ENCODE measurements at regions not wholly inside any gene's neighbourhood (a gene's known extent, or its start where the extent isn't known, plus 50 kb on each side); places are given as distances from the start of the nearest gene placed in this dataset.

GRCh38 chr3:127451321-127451720, 139.2 kb downstream of the TPRA1 start:
- no peaks in the 10 kb centered on the region for H3K36me3 ChIP-seq (ENCODE audit: control insufficient read depth in 2 of 2, insufficient read depth in 2 of 2, low read length in 2 of 2)
- no peak overlapping the region for H3K27ac ChIP-seq (ENCODE audit: low read depth in 2 of 2, low read length in 2 of 2)
- H3K4me3 ChIP-seq (ENCODE audit: low read length in 2 of 2), result no peak overlapping the region
- H3K9me3 ChIP-seq (ENCODE audit: control insufficient read depth in 2 of 2, low read length in 2 of 2), result no peaks in the 10 kb centered on the region
- no peak overlapping the region for H3K9ac ChIP-seq (ENCODE audit: low read depth in 1 of 2, low read length in 2 of 2)
- H3K4me1 ChIP-seq (ENCODE audit: control insufficient read depth in 2 of 2, insufficient read depth in 2 of 2, low read length in 2 of 2), result peaks cover 4 to 8% of the 10 kb centered on the region in 2 donors
- H3K27me3 ChIP-seq (ENCODE audit: control insufficient read depth in 2 of 2, insufficient read depth in 2 of 2, low read length in 2 of 2), result peaks cover 23 to 33% of the 10 kb centered on the region in 2 donors

- H3K9ac ChIP-seq (ENCODE audit: low read depth in 1 of 2, low read length in 2 of 2), result no peak overlapping the region
- peaks cover 0 to 2% of the 10 kb centered on the region in 2 donors for H3K4me1 ChIP-seq (ENCODE audit: control insufficient read depth in 2 of 2, insufficient read depth in 2 of 2, low read length in 2 of 2)
- no peaks in the 10 kb centered on the region for H3K36me3 ChIP-seq (ENCODE audit: control insufficient read depth in 2 of 2, insufficient read depth in 2 of 2, low read length in 2 of 2)
- no peaks in the 10 kb centered on the region for H3K9me3 ChIP-seq (ENCODE audit: control insufficient read depth in 2 of 2, low read length in 2 of 2)
- H3K4me3 ChIP-seq (ENCODE audit: low read length in 2 of 2), result no peak overlapping the region
- H3K27me3 ChIP-seq (ENCODE audit: control insufficient read depth in 2 of 2, insufficient read depth in 2 of 2, low read length in 2 of 2), result peaks cover 13 to 27% of the 10 kb centered on the region in 2 donors
- H3K27ac ChIP-seq (ENCODE audit: low read depth in 2 of 2, low read length in 2 of 2), result no peak overlapping the region
Measured at GRCh38 chr3:127450331-127450730, 140.2 kb downstream of the TPRA1 start.

- Histone ChIP-seq H3K9ac (ENCODE audit: low read depth in 1 of 2, low read length in 2 of 2) (no peak overlapping the region), H3K4me1 (ENCODE audit: control insufficient read depth in 2 of 2, insufficient read depth in 2 of 2, low read length in 2 of 2) (no peaks in the 10 kb centered on the region), H3K4me3 (ENCODE audit: low read length in 2 of 2) (no peak overlapping the region), H3K9me3 (ENCODE audit: control insufficient read depth in 2 of 2, low read length in 2 of 2) (no peaks in the 10 kb centered on the region), H3K27ac (ENCODE audit: low read depth in 2 of 2, low read length in 2 of 2) (no peak overlapping the region), H3K36me3 (ENCODE audit: control insufficient read depth in 2 of 2, insufficient read depth in 2 of 2, low read length in 2 of 2) (no peaks in the 10 kb centered on the region), H3K27me3 (ENCODE audit: control insufficient read depth in 2 of 2, insufficient read depth in 2 of 2, low read length in 2 of 2) (peaks cover 6 to 20% of the 10 kb centered on the region in 2 donors)
Measured at GRCh38 chr3:127449486-127450212, 140.9 kb downstream of the TPRA1 start.

GRCh38 chr3:127448671-127449070, 141.9 kb downstream of the TPRA1 start:
- peaks cover 0 to 16% of the 10 kb centered on the region in 2 donors for H3K27me3 ChIP-seq (ENCODE audit: control insufficient read depth in 2 of 2, insufficient read depth in 2 of 2, low read length in 2 of 2)
- no peak overlapping the region for H3K4me3 ChIP-seq (ENCODE audit: low read length in 2 of 2)

GRCh38 chr3:127448161-127448561, 142.4 kb downstream of the TPRA1 start:
- Histone ChIP-seq H3K27me3 (ENCODE audit: control insufficient read depth in 2 of 2, insufficient read depth in 2 of 2, low read length in 2 of 2) (peaks cover 0 to 15% of the 10 kb centered on the region in 2 donors), H3K36me3 (ENCODE audit: control insufficient read depth in 2 of 2, insufficient read depth in 2 of 2, low read length in 2 of 2) (no peaks in the 10 kb centered on the region), H3K9me3 (ENCODE audit: control insufficient read depth in 2 of 2, low read length in 2 of 2) (no peaks in the 10 kb centered on the region), H3K27ac (ENCODE audit: low read depth in 2 of 2, low read length in 2 of 2) (no peak overlapping the region), H3K4me1 (ENCODE audit: control insufficient read depth in 2 of 2, insufficient read depth in 2 of 2, low read length in 2 of 2) (no peaks in the 10 kb centered on the region), H3K4me3 (ENCODE audit: low read length in 2 of 2) (no peak overlapping the region), H3K9ac (ENCODE audit: low read depth in 1 of 2, low read length in 2 of 2) (no peak overlapping the region)

More at GRCh38 chr3:127448671-127449070, 141.9 kb downstream of the TPRA1 start:
- H3K27ac ChIP-seq (ENCODE audit: low read depth in 2 of 2, low read length in 2 of 2), result no peak overlapping the region
- no peaks in the 10 kb centered on the region for H3K4me1 ChIP-seq (ENCODE audit: control insufficient read depth in 2 of 2, insufficient read depth in 2 of 2, low read length in 2 of 2)
- no peaks in the 10 kb centered on the region for H3K36me3 ChIP-seq (ENCODE audit: control insufficient read depth in 2 of 2, insufficient read depth in 2 of 2, low read length in 2 of 2)
- H3K9ac ChIP-seq (ENCODE audit: low read depth in 1 of 2, low read length in 2 of 2), result no peak overlapping the region
- H3K9me3 ChIP-seq (ENCODE audit: control insufficient read depth in 2 of 2, low read length in 2 of 2), result no peaks in the 10 kb centered on the region

GRCh38 chr3:127446756-127447155, 143.8 kb downstream of the TPRA1 start:
- Histone ChIP-seq H3K9ac (ENCODE audit: low read depth in 1 of 2, low read length in 2 of 2) (no peak overlapping the region), H3K27me3 (ENCODE audit: control insufficient read depth in 2 of 2, insufficient read depth in 2 of 2, low read length in 2 of 2) (peaks cover 0 to 7% of the 10 kb centered on the region in 2 donors), H3K4me1 (ENCODE audit: control insufficient read depth in 2 of 2, insufficient read depth in 2 of 2, low read length in 2 of 2) (no peaks in the 10 kb centered on the region), H3K36me3 (ENCODE audit: control insufficient read depth in 2 of 2, insufficient read depth in 2 of 2, low read length in 2 of 2) (no peaks in the 10 kb centered on the region), H3K4me3 (ENCODE audit: low read length in 2 of 2) (no peak overlapping the region), H3K27ac (ENCODE audit: low read depth in 2 of 2, low read length in 2 of 2) (no peak overlapping the region), H3K9me3 (ENCODE audit: control insufficient read depth in 2 of 2, low read length in 2 of 2) (no peaks in the 10 kb centered on the region)

- Histone ChIP-seq H3K27me3 (ENCODE audit: control insufficient read depth in 2 of 2, insufficient read depth in 2 of 2, low read length in 2 of 2) (peaks cover 0 to 7% of the 10 kb centered on the region in 2 donors), H3K4me1 (ENCODE audit: control insufficient read depth in 2 of 2, insufficient read depth in 2 of 2, low read length in 2 of 2) (no peaks in the 10 kb centered on the region), H3K9me3 (ENCODE audit: control insufficient read depth in 2 of 2, low read length in 2 of 2) (no peaks in the 10 kb centered on the region), H3K4me3 (ENCODE audit: low read length in 2 of 2) (no peak overlapping the region), H3K9ac (ENCODE audit: low read depth in 1 of 2, low read length in 2 of 2) (no peak overlapping the region), H3K36me3 (ENCODE audit: control insufficient read depth in 2 of 2, insufficient read depth in 2 of 2, low read length in 2 of 2) (no peaks in the 10 kb centered on the region), H3K27ac (ENCODE audit: low read depth in 2 of 2, low read length in 2 of 2) (no peak overlapping the region)
Measured at GRCh38 chr3:127445581-127446343, 144.8 kb downstream of the TPRA1 start.

GRCh38 chr3:127444761-127445160, 145.8 kb downstream of the TPRA1 start:
- Histone ChIP-seq H3K4me1 (ENCODE audit: control insufficient read depth in 2 of 2, insufficient read depth in 2 of 2, low read length in 2 of 2) (no peaks in the 10 kb centered on the region), H3K27me3 (ENCODE audit: control insufficient read depth in 2 of 2, insufficient read depth in 2 of 2, low read length in 2 of 2) (peaks cover 0 to 2% of the 10 kb centered on the region in 2 donors), H3K9me3 (ENCODE audit: control insufficient read depth in 2 of 2, low read length in 2 of 2) (no peaks in the 10 kb centered on the region), H3K4me3 (ENCODE audit: low read length in 2 of 2) (no peak overlapping the region), H3K9ac (ENCODE audit: low read depth in 1 of 2, low read length in 2 of 2) (no peak overlapping the region), H3K36me3 (ENCODE audit: control insufficient read depth in 2 of 2, insufficient read depth in 2 of 2, low read length in 2 of 2) (no peaks in the 10 kb centered on the region), H3K27ac (ENCODE audit: low read depth in 2 of 2, low read length in 2 of 2) (no peak overlapping the region)

GRCh38 chr3:127443581-127444375, 146.8 kb downstream of the TPRA1 start:
- Histone ChIP-seq H3K9me3 (ENCODE audit: control insufficient read depth in 2 of 2, low read length in 2 of 2) (no peaks in the 10 kb centered on the region), H3K36me3 (ENCODE audit: control insufficient read depth in 2 of 2, insufficient read depth in 2 of 2, low read length in 2 of 2) (no peaks in the 10 kb centered on the region), H3K27me3 (ENCODE audit: control insufficient read depth in 2 of 2, insufficient read depth in 2 of 2, low read length in 2 of 2) (peaks cover 0 to 2% of the 10 kb centered on the region in 2 donors), H3K9ac (ENCODE audit: low read depth in 1 of 2, low read length in 2 of 2) (no peak overlapping the region), H3K4me1 (ENCODE audit: control insufficient read depth in 2 of 2, insufficient read depth in 2 of 2, low read length in 2 of 2) (no peaks in the 10 kb centered on the region), H3K4me3 (ENCODE audit: low read length in 2 of 2) (no peak overlapping the region), H3K27ac (ENCODE audit: low read depth in 2 of 2, low read length in 2 of 2) (no peak overlapping the region)

GRCh38 chr3:127442506-127442905, 148.0 kb downstream of the TPRA1 start:
- no peaks in the 10 kb centered on the region for H3K36me3 ChIP-seq (ENCODE audit: control insufficient read depth in 2 of 2, insufficient read depth in 2 of 2, low read length in 2 of 2)
- H3K4me1 ChIP-seq (ENCODE audit: control insufficient read depth in 2 of 2, insufficient read depth in 2 of 2, low read length in 2 of 2), result no peaks in the 10 kb centered on the region
- no peak overlapping the region for H3K27ac ChIP-seq (ENCODE audit: low read depth in 2 of 2, low read length in 2 of 2)
- H3K27me3 ChIP-seq (ENCODE audit: control insufficient read depth in 2 of 2, insufficient read depth in 2 of 2, low read length in 2 of 2), result peaks cover 0 to under 1% of the 10 kb centered on the region in 2 donors
- no peaks in the 10 kb centered on the region for H3K9me3 ChIP-seq (ENCODE audit: control insufficient read depth in 2 of 2, low read length in 2 of 2)
- H3K9ac ChIP-seq (ENCODE audit: low read depth in 1 of 2, low read length in 2 of 2), result no peak overlapping the region
- H3K4me3 ChIP-seq (ENCODE audit: low read length in 2 of 2), result no peak overlapping the region

Data from mucosa of rectum (tissue), 2 donors.